KBM-7 (cell line): ENCODE measurements at regions not wholly inside any gene's neighbourhood (a gene's known extent, or its start where the extent isn't known, plus 50 kb on each side); places are given as distances from the start of the nearest gene placed in this dataset.

ENCODE experiments used
- DNase-seq: peaks from one replicate; pipeline ENCODE4 v3.0.0-alpha.2; 2015
- in situ Hi-C: fragments of 300-500 bp; cut with MboI; formaldehyde crosslinking; loops from 2 replicates; pipeline ENCODE4 v1.14.3; 2020; ENCODE audit warnings: low sequenced_read_pairs, low pct_unique_long_range_greater_than_20kb, mixed read lengths

DNA sequence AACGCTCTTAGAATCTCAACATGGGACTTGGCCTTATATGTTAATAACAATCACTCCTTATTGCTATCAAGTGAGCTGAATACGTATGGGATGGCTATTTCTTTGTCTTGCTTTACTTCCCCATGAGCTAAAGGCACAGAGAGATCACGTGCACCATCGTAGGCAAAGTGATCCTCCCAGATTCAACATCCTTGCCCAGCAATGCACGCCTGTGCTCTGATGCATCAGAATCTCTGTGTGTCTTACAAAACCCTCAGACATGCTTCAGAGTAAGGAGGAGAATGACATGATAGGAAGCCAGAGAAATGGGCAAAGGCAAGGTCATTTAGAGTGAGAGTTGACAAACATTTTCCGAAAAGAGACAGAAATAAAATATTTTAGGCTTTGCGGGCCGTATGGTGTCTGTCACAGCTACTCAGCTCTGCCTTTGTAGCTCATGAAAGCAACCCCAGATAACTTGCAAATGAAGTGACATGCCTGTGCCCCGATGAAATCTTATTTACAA, 277.6 kb upstream of the CDH4 start:
- in situ Hi-C loops, result no loop called here
- DNase-seq, result no peak

GRCh38 chr20:60976139-60976538, 275.9 kb upstream of the CDH4 start:
- in situ Hi-C loops, result no loop called here

DNA sequence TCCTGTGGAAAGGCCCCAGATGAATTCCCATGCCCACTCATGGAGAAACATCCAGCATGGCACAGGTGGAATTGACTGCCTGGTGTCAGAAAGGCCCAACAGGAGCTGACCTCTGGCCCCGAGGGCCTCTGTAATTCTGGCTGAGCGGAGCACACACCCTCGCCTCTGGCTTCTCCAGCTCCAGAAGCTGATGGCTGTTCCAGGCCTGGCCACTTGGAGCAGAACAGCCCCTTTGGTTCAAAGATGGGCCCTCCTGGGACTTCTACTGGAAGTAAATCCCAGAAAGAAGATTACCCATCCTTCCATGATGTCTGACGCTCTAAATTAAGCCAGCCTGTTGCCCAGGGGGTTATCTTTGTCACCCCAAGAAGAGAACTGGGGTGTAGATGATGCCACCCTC, 275.1 kb upstream of the CDH4 start:
- in situ Hi-C loops, result no loop called here
- DNase-seq, result no peak

More at GRCh38 chr20:60976139-60976538, 275.9 kb upstream of the CDH4 start:
- DNase-seq, result no peak

DNA sequence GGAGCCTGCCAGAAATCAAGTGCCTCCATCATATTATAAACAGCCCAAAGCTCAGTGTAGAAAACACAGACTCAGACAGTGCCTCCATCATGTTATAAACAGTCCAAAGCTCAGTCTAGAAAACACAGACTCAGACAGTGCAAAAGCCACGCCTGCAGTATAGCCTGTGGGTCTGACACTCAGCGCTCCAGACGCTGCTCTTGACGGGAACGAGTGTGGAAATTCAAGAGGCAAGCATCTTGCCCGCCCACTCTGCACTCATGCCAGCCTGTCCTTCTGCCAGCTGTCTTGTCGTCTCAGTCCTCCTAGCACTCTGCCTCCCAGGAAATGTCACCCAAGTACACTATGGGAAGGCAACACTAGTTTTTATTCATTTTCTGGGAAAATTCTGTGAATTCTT, 274.2 kb upstream of the CDH4 start:
- no peak for DNase-seq
- in situ Hi-C loops, result no loop called here

DNA sequence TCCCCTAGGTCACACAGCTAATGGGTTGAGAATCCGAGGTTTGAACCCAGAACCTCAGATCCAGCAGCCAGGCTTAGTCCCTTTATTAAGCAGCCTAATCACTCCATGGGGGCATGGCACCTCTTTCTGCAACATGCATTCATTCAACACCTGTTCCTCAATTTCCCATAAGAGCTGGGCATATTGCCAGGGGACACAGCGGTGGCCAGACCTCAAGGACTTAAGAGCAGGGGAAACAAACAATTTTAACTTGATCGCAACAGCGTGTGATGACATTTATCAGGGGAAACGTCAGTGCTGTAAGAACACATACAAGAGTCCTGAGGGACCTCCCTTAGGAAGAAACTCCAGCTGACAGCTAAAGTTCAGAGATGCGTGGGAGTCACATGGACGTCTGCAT, 267.4 kb upstream of the CDH4 start:
- no peak for DNase-seq
- in situ Hi-C loops, result no loop called here

GRCh38 chr20:60986506-60987156, 265.4 kb upstream of the CDH4 start:
- in situ Hi-C loops, result no loop called here

DNA sequence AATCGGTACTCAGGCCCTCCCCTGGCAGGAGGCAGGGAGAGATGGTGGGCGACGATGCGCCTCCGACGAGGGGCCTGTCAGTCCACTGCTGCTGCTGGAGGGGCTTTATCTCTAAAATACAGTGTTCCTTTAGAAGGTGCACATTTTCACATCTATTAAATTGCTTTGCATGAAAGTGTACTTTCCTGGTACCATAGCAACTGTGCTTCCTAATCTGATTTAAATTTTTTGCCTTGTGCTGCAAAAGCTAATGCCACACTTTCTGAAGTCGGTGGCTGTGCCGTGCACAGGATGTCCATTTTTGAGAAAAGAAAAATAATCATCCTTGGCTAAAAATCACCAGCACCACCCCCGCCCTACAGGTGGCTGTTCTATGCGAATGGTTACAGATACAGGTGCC, 262.0 kb upstream of the CDH4 start:
- in situ Hi-C loops, result no loop called here
- no peak for DNase-seq

More at GRCh38 chr20:60986506-60987156, 265.4 kb upstream of the CDH4 start:
- DNase-seq, result no peak

DNA sequence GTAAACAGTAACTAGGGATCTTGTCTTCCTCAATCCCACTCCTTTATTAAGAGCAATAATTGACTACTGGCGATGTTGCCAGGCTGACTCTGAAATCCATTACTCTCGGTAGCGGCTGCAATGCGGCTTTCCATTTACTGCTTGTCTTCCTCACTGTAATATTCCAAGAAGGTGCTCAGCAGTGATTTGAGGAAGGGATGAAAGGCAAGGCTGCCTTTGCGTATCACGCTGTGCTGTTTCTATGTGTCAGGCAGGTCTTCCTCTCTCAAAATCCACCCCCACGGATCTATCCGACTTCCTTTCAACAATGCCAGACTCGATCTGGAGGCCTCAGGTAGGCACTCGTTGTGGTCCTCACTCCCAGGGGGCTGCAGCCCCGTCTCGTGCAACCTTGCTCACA, 261.4 kb upstream of the CDH4 start:
- no peak for DNase-seq
- in situ Hi-C loops, result no loop called here

- DNase-seq, result no peak
- in situ Hi-C loops, result no loop called here
These were observed 258.5 kb upstream of the CDH4 start for GRCh38 chr20:60993433-60994044.

GRCh38 chr20:60999250-60999649, 252.8 kb upstream of the CDH4 start:
- in situ Hi-C loops, result no loop called here
- DNase-seq, result no peak

GRCh38 chr20:61002090-61002489, 250.0 kb upstream of the CDH4 start:
- in situ Hi-C loops, result no loop called here
- no peak for DNase-seq

GRCh38 chr20:61014491-61014890, 237.6 kb upstream of the CDH4 start:
- in situ Hi-C loops, result no loop called here
- no peak for DNase-seq

- no peak for DNase-seq
- in situ Hi-C loops, result no loop called here
These were observed 236.5 kb upstream of the CDH4 start for GRCh38 chr20:61015602-61016001.

GRCh38 chr20:61019322-61019721, 232.7 kb upstream of the CDH4 start:
- in situ Hi-C loops, result no loop called here
- no peak for DNase-seq

DNA sequence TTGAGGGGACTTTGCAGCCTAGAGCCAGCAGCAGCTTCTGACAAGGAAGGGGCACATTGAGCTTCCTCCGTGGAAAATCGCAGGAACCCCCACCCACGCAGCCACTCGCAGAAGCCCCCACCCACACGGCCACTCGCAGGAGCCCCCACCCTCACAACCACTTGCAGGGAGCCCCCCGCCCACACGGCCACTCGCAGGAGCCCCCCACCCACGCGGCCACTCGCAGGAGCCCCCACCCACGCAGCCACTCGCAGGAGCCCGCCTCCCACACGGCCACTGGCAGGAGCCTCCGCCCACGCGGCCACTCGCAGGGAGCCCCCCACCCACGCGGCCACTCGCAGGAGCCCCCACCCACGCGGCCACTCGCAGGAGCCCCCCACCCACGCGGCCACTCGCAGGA, 228.4 kb upstream of the CDH4 start:
- no peak for DNase-seq
- in situ Hi-C loops, result no loop called here

- no peak for DNase-seq
- in situ Hi-C loops, result no loop called here
These were observed 227.7 kb upstream of the CDH4 start for GRCh38 chr20:61024390-61024789.

GRCh38 chr20:61025536-61025935, 226.5 kb upstream of the CDH4 start:
- in situ Hi-C loops, result no loop called here
- DNase-seq, result no peak

GRCh38 chr20:61026173-61026572, 225.9 kb upstream of the CDH4 start:
- no peak for DNase-seq
- in situ Hi-C loops, result no loop called here

DNA sequence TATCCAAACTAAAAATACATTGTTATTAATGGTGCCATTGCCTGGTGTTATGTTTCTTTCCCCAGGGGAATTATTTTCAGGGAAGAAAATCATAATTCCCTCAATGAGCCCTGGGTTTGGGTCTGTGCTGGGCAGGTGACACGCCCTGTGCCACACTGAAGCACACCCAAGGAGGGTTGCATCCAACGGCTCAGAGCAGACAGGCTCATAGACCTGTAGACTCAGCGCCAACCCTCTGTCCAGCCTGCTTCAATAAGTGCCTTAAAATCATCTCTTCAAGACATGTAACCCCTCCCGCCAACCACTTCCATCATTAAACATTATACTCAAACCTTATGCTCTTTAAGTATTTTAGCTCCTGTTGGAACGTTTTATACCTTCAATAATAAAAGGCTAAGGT, 225.3 kb upstream of the CDH4 start:
- DNase-seq, result no peak
- in situ Hi-C loops, result no loop called here

DNA sequence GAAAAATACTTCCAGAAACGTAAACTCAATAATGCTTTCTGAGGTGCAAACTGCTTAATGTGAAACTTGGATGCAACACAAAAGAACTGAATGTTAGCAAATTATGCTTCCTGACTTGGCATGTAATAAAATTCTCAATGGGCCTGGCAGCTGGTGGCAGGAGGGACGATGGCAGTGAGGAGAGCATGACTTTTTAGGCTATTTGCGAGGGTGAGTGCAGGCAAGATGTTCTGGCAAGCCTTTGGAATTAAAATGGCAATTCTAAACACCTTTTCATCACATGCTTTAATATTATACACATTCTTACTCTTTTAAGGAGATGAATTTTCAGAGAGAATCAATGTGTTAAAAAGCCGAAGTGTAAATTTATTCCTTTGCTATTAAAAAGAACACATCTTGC, 224.8 kb upstream of the CDH4 start:
- no peak for DNase-seq
- in situ Hi-C loops, result no loop called here

DNA sequence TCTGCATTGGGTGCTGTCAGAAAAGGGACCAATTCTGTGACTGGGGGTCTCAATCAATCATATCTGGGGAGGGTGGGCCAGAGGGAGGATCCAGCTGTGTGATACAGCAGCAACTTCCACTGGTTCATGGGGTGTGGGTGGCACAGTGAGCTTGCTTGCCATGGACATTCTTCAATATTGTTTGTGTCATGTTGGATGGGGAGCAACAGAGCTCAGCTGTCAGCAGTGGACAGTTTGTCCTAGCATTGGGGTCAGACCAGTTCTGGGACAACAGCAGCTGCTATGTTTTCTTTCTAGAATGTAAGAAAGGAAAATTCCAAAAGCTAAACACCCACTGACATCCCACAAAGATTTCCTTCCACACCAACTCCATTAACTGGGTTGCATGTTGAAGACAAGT, 221.9 kb upstream of the CDH4 start:
- in situ Hi-C loops, result no loop called here
- DNase-seq, result no peak
